Thoracic aorta (tissue), 2 donors: ENCODE measurements at regions not wholly inside any gene's neighbourhood (a gene's known extent, or its start where the extent isn't known, plus 50 kb on each side); places are given as distances from the start of the nearest gene placed in this dataset.

Source experiments
- ATAC-seq: fragments of 150-250 bp; one replicate; pipeline ENCODE4 v1.8.0; 2017; ENCODE audit warnings: low read depth; ENCODE audit not compliant: insufficient number of reproducible peaks, low FRiP score
- DNase-seq: peaks from one replicate; pipeline ENCODE4 v3.0.0-alpha.2; 2020; ENCODE audit warnings: low spot score
- H3K27ac ChIP-seq, 2 donors: fragments of 200-600 bp; sonication (generic); 1 replicate in 1 of 2; 2 replicates in 1 of 2; pipeline ENCODE4 v1.5.1; 2016; ENCODE audit warnings: mild to moderate bottlenecking in 2 of 2, moderate library complexity in 2 of 2
- H3K27me3 ChIP-seq: fragments of 200-600 bp; sonication (generic); replicated peaks from 2 replicates; pipeline ENCODE4 v1.6.0; 2016; ENCODE audit warnings: mild to moderate bottlenecking; ENCODE audit not compliant: insufficient read depth
- H3K36me3 ChIP-seq: fragments of 200-600 bp; sonication (generic); one replicate; pipeline ENCODE4 v1.5.1; 2016
- H3K4me1 ChIP-seq, 2 donors: fragments of 200-600 bp; sonication (generic); 1 replicate in 1 of 2; 2 replicates in 1 of 2; pipeline versions ENCODE4 v1.5.1 to v1.6.0; 2016; ENCODE audit warnings: low read depth in 2 of 2, mild to moderate bottlenecking in 1 of 2; ENCODE audit not compliant: control insufficient read depth in 1 of 2
- H3K4me3 ChIP-seq: fragments of 200-600 bp; sonication (generic); 2 replicates; pipeline ENCODE4 v1.5.1; 2016; ENCODE audit warnings: mild to moderate bottlenecking
- H3K9me3 ChIP-seq: fragments of 200-600 bp; sonication (generic); 2 replicates; pipeline ENCODE4 v1.5.1; 2016
- CTCF ChIP-seq: fragments of 200-600 bp; sonication (generic); IDR thresholded peaks from one replicate; pipeline ENCODE4 v1.5.1; 2019; ENCODE audit warnings: antibody characterized with exemption

- Histone ChIP-seq H3K36me3 (no peaks in the 10 kb centered on the region), H3K9me3 (no peaks in the 10 kb centered on the region), H3K27ac (no peak overlapping the region), H3K27me3 (no peaks in the 10 kb centered on the region), H3K4me3 (no peak overlapping the region), H3K4me1 (no peaks in the 10 kb centered on the region)
- DNase-seq, result no peak
- ATAC-seq, result no peak
- TF ChIP-seq CTCF, result no peak
Observed at GRCh38 chr19:30854661-30855060, 482.5 kb downstream of the ZNF536 start.

GRCh38 chr19:30854207-30854606 is 482.0 kb downstream of the ZNF536 start:
- ATAC-seq (no peak), DNase-seq (no peak)
- H3K4me3 ChIP-seq, result no peak overlapping the region
- TF ChIP-seq CTCF, result no peak
- no peaks in the 10 kb centered on the region for H3K36me3 ChIP-seq
- H3K27me3 ChIP-seq, result no peaks in the 10 kb centered on the region
- no peaks in the 10 kb centered on the region for H3K9me3 ChIP-seq
- no peak overlapping the region for H3K27ac ChIP-seq
- H3K4me1 ChIP-seq, result no peaks in the 10 kb centered on the region

- Histone ChIP-seq H3K9me3 (no peaks in the 10 kb centered on the region), H3K36me3 (no peaks in the 10 kb centered on the region), H3K27me3 (no peaks in the 10 kb centered on the region), H3K27ac (no peak overlapping the region), H3K4me1 (no peaks in the 10 kb centered on the region), H3K4me3 (no peak overlapping the region)
- ATAC-seq (no peak), DNase-seq (no peak)
- no peak for TF ChIP-seq CTCF
Observed at GRCh38 chr19:30853036-30853435, 480.9 kb downstream of the ZNF536 start.

GRCh38 chr19:30852168-30852567 is 480.0 kb downstream of the ZNF536 start:
- DNase-seq (no peak), ATAC-seq (no peak)
- no peak overlapping the region for H3K4me3 ChIP-seq
- H3K4me1 ChIP-seq, result no peaks in the 10 kb centered on the region
- no peaks in the 10 kb centered on the region for H3K9me3 ChIP-seq
- H3K27ac ChIP-seq, result no peak overlapping the region
- no peaks in the 10 kb centered on the region for H3K36me3 ChIP-seq
- TF ChIP-seq CTCF, result no peak
- no peaks in the 10 kb centered on the region for H3K27me3 ChIP-seq

- DNase-seq (no peak), ATAC-seq (no peak)
- no peak for TF ChIP-seq CTCF
- no peaks in the 10 kb centered on the region for H3K4me1 ChIP-seq
- no peaks in the 10 kb centered on the region for H3K27me3 ChIP-seq
- H3K27ac ChIP-seq, result no peak overlapping the region
- no peaks in the 10 kb centered on the region for H3K36me3 ChIP-seq
- H3K4me3 ChIP-seq, result no peak overlapping the region
- no peaks in the 10 kb centered on the region for H3K9me3 ChIP-seq
Observed at GRCh38 chr19:30851646-30852045, 479.5 kb downstream of the ZNF536 start.
